Stimulated activated CD4-positive, alpha-beta T cell treated with anti-CD3 and anti-CD28 coated beads, Interleukin-15, amount 100 ng/mL, for 24 hours (primary cell): ENCODE measurements at regions not wholly inside any gene's neighbourhood (a gene's known extent, or its start where the extent isn't known, plus 50 kb on each side); places are given as distances from the start of the nearest gene placed in this dataset.
A peak's percentile ranks its signal among the peaks of the same experiment; 100 is the strongest.

ENCODE experiments used
- DNase-seq: peaks from one replicate; pipeline ENCODE4 v3.0.0-alpha.2; 2020

- no peak for DNase-seq
Observed at GRCh38 chr13:91100944-91101343, 246.5 kb upstream of the MIR17HG start.

- DNase-seq, result no peak
Observed at GRCh38 chr13:91101381-91101780, 246.1 kb upstream of the MIR17HG start.

GRCh38 chr13:91105270-91105669 is 242.2 kb upstream of the MIR17HG start:
- no peak for DNase-seq

- DNase-seq, result no peak
Observed at GRCh38 chr13:91106565-91106964, 240.9 kb upstream of the MIR17HG start.

- DNase-seq, result no peak
Observed at GRCh38 chr13:91108315-91108714, 239.2 kb upstream of the MIR17HG start.

GRCh38 chr13:91111476-91112200 is 235.8 kb upstream of the MIR17HG start:
- no peak for DNase-seq

- DNase-seq, result no peak
Observed at GRCh38 chr13:91112201-91112923, 235.1 kb upstream of the MIR17HG start.

GRCh38 chr13:91112924-91113277 is 234.6 kb upstream of the MIR17HG start:
- no peak for DNase-seq

GRCh38 chr13:91115776-91116175 is 231.7 kb upstream of the MIR17HG start:
- no peak for DNase-seq

GRCh38 chr13:91117351-91117750 is 230.1 kb upstream of the MIR17HG start:
- DNase-seq, result no peak

GRCh38 chr13:91119643-91120042 is 227.8 kb upstream of the MIR17HG start:
- no peak for DNase-seq

- DNase-seq, result no peak
Observed at GRCh38 chr13:91122766-91123165, 224.7 kb upstream of the MIR17HG start.

GRCh38 chr13:91123456-91124127 is 223.9 kb upstream of the MIR17HG start:
- DNase-seq, result no peak

- DNase-seq, result no peak
Observed at GRCh38 chr13:91126806-91127205, 220.7 kb upstream of the MIR17HG start.

GRCh38 chr13:91127995-91128394 is 219.5 kb upstream of the MIR17HG start:
- DNase-seq, result no peak

- DNase-seq, result no peak
Observed at GRCh38 chr13:91132381-91132780, 215.1 kb upstream of the MIR17HG start.

- no peak for DNase-seq
Observed at GRCh38 chr13:91132786-91133185, 214.7 kb upstream of the MIR17HG start.

GRCh38 chr13:91133941-91134802 is 213.3 kb upstream of the MIR17HG start:
- peak; percentile 39 for DNase-seq

GRCh38 chr13:91134803-91135184 is 212.7 kb upstream of the MIR17HG start:
- no peak for DNase-seq

GRCh38 chr13:91135376-91135775 is 212.1 kb upstream of the MIR17HG start:
- no peak for DNase-seq

GRCh38 chr13:91135968-91136367 is 211.5 kb upstream of the MIR17HG start:
- no peak for DNase-seq

GRCh38 chr13:91136806-91137205 is 210.7 kb upstream of the MIR17HG start:
- DNase-seq, result no peak

- no peak for DNase-seq
Observed at GRCh38 chr13:91139232-91139631, 208.3 kb upstream of the MIR17HG start.
